ENCODE measurements at regions not wholly inside any gene's neighbourhood (a gene's known extent, or its start where the extent isn't known, plus 50 kb on each side); places are given as distances from the start of the nearest gene placed in this dataset.
A peak's percentile ranks its signal among the peaks of the same experiment; 100 is the strongest.

- TF ChIP-seq CTCF (IDR thresholded peaks at IDR 0.05) = no peak
- TF ChIP-seq EP300 (IDR thresholded peaks at IDR 0.05; ENCODE audit: borderline replicate concordance in 1 of 2, low read depth in 1 of 2, low read length in 1 of 2) = no peak; a peak in 1 of 4 replicates
- TF ChIP-seq GABPA (IDR thresholded peaks at IDR 0.05; ENCODE audit: low read depth) = no peak
- no peak for TF ChIP-seq YY1 (IDR thresholded peaks at IDR 0.05; ENCODE audit: low read depth)
- TF ChIP-seq RFX5 (IDR thresholded peaks at IDR 0.05; ENCODE audit: low read length) = no peak
- TF ChIP-seq POLR2AphosphoS5 (IDR thresholded peaks at IDR 0.05; ENCODE audit: low read depth, low read length) = no peak
- TF ChIP-seq RAD21 (IDR thresholded peaks at IDR 0.05; ENCODE audit: low read length) = no peak
- TF ChIP-seq GATA2 (CRISPR knock-in tag; IDR thresholded peaks at IDR 0.05) = peak; percentile 48
- TF ChIP-seq MAX (IDR thresholded peaks at IDR 0.05; ENCODE audit: low read depth) = no peak
Observed at GRCh38 chr3:132927896-132928295, 110.3 kb upstream of the TMEM108 start.
